Embryonic facial prominence (tissue), 1 donor: ENCODE measurements at regions not wholly inside any gene's neighbourhood (a gene's known extent, or its start where the extent isn't known, plus 50 kb on each side); places are given as distances from the start of the nearest gene placed in this dataset.

ENCODE experiments used
- DNase-seq: peaks from one replicate; pipeline ENCODE4 v3.0.0-alpha.2; 2016; ENCODE audit errors: extremely low spot score

DNA sequence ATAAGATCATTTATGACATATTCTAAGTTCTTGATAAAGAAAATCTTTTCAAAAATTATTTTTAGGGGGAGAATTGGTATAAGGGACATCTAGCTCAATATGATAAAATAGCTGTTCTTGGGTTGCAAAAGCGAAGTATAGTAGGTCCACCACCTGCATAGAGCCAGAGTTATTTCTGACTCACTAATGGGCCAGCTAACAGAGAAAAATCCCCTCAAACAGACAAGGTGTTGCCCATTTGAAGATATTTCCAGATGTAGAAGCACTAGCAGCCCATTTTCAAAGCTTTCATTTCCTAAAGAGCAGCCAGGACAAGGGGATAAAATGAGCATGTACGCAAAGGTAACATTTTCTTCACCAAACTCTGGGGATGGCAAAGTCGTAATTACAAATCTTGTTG is 165.7 kb upstream of the FN1 start:
- DNase-seq: no peak

DNA sequence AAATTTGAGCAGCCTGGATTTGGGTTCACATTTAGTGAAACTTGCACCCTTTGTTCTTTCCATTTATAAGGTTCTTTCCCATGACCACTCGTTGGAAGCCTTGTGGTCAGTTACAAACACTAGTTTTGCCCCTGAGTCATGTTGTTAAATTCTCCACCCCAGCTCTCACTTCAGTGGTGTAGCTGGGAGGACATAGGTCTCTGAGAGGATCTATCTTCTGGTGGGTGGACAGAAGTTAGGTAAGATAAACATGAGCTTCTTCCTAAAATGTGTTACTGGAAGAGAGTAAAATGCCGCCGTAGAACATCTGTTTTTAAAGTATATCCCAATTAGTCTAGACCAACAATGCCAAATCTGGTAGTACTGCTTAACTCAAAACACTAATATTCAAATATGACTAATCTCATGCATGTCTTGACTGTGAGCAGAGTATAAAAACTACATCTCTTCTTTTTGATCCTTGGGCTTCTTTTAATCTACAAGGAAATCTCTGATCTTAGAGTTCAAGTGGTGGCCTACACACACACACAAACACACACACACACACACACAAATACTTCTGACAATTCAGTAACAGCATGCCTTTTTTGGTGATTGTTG is 162.6 kb upstream of the FN1 start:
- DNase-seq: no peak

DNA sequence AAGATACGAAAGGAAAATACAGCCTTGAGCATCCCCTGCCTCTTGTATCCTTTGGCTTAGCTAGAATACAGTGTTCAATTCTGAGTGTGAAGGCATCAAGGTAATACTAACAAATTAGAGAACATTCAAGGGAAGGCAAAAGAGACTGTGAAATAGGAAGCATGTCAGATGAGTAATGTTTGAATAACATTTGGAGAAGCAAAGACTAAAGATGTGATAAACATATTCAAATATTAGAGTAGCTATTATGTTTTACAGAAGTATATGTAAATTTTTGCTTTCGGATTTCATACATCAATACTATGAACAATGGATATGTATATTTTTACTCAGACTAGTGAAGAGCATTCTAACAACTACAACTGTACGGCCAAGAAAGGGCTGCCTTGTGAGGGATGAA is 161.7 kb upstream of the FN1 start:
- no peak for DNase-seq

DNA sequence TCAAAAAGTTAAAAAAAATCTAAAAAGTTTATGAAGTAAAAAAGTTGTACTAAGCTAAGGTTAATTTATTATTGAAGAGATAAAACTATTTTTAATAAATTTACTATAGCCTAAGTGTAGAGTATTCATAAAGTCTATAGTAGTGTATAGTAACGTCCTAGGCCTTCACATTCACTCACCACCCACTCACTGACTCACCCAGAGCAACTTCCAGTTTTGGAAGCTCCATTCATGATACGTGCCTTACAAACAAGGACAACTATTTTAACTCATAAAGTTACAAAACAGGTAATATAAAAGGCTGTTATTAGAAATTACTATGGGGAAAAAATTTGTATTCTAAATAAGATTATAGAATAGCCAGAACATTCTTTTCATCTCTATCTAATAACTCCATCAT is 158.9 kb upstream of the FN1 start:
- DNase-seq: no peak

DNA sequence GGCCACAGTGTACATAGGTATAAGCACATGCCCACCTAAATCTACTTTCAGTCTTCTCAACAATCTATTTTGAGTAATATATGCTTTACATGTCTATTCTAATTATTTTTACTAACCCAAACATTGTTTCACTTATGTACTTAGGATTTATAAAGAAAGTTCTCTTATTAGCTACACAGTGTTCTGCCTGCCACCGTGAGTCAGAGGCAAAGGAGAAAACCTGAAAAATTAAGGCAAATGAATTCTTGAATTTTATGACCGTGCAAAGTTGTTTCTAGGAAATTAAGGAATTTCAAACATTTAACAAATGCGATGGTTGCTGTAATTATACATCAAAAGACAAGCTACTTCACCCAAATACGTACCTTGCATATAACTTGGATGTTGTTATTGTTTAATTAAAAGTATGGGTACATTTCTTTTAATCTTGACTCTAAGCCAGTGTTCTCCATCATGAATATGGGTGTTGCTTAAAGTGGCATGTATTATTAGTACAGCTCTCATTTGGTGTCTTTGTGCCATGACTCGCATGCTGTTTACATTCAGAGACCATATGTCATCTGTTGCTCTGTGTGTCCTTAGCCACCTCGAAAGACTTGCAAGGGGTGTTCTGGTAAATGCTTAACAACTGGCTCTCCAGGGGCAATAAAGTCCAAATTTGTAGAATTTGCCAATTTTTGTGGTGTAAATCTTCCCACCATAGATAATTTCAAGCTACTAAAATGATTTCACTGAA is 154.3 kb upstream of the FN1 start:
- no peak for DNase-seq

DNA sequence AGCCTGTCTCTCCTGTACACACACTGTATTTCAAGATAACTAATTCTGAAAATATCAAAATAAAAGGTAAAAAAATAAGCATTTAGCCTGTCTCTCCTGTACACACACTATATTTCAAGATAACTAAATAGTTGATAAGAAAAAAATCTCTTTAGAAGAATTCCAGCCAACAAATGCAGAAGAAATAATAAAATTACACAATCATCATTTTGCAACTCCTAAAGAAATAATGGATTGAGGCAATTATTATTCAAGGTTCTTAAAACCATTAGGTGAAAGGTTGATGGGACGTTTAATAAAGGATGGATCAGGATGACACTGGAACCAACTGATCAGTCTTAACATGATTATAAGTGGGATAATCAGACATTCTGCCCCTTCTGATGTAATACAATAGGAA is 148.0 kb upstream of the FN1 start:
- DNase-seq: no peak

DNA sequence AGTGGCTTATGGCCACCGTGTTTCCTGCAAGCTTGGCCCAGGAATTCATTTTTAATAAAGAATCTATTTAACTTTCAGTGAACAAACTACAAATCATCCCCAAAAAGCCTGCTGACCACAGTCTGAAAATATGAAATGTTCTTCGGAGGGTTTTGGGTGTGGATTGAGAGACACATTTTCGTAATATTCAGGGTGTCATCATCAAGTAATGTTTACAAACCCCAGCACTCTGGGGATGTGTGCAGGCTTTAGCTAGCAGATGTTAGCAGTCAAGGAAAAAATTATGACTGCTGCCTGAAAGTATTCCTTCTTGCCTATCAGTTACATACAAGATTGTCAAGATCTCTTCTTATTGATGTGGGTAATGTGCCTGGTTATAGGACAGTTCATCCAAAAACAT is 143.9 kb upstream of the FN1 start:
- no peak for DNase-seq

DNA sequence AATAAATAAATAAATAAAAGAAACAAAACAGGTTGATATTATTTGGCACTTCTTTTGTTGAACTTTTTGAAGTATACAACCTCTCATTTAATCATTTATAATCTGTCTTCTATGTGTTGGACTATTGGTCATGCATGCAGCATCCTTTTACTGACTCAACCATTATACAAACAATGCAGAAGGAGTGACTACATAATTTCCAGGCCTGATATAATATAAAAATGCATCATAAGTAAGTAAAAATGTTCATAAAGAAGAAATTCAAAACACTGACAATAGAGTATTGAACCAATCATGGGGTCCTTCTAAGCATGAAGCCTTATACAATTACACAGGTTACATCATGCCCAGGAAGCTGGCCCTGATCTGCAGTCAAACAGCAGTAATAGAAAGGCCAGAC is 141.5 kb upstream of the FN1 start:
- DNase-seq: no peak

DNA sequence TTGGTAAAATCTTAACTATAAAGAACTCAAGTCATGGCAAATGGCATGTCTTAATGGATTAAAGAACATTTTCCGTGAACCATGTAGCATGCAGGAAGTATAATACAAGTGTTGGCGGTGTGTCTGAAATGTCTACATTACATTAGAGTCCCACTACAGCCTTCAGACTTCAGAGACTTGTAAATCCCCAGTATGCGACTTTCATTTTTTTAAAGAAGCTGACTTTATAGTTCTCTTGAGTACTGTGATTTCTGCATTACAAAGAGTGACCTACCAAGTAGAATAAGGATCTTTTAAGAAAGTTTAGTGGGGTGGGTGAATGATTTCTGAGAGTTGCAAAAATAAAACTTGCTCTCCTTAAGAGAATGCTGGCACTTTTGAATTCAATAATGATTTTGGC is 140.7 kb upstream of the FN1 start:
- no peak for DNase-seq

DNA sequence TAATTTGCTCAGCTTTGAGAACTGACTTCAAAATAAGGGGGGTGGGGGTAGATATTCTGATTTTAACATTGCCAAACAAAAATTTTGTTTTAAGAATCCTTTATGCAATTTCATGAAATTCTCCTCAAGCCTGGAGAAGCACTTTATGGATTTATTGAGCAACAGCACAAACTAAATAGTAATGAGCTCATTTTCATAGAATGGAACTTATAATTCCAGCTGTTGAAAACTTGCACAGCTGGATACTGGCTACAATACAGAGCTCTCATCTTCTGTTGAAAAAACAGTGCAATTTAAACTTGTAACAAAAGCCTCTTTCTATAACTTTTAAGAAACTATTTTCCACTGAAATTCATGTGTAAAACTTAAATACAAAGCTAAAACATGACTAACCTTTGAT is 137.6 kb upstream of the FN1 start:
- DNase-seq: no peak

DNA sequence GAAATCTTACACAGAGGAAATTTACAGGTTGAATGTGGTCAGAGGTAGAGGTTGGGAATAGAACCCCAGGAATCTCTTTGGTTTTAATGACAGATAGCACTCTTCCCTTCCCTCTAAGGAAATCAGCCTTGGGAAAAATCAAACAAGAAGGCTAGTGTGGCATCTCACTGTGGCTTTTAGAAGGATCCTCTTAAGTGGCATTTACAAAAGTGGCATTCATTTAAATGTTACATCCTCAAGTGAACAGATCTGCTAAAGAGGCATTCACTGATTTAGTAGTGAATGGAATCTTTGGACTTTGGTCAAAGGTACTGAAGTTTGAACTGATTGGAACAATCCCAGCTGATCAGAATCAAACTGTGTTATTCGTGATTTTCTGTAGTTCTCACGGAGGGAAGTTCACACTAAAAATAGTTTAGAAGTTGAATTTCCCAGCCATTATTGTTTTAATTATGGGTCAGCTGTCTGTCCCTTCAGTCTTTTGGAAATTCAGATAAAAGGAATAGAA is 136.5 kb upstream of the FN1 start:
- DNase-seq: no peak

DNA sequence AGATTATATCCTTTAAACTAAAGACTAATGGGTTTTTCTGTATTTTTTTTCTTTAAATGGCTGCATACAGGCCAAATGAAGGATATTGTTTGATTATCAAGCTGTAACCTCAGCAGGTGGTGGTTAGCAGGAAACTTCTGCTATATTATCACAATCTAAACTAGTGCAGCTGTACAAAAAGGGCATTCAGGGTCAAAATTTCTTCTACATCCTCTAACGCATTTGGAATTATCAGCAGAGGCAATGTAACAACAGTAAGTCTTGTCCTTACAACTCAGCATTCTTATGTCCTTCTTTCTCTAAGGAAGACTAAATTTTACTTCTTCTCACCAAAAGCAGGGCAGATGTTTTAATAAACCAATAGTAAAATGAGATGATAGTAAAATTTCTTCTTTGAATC is 135.8 kb upstream of the FN1 start:
- no peak for DNase-seq

DNA sequence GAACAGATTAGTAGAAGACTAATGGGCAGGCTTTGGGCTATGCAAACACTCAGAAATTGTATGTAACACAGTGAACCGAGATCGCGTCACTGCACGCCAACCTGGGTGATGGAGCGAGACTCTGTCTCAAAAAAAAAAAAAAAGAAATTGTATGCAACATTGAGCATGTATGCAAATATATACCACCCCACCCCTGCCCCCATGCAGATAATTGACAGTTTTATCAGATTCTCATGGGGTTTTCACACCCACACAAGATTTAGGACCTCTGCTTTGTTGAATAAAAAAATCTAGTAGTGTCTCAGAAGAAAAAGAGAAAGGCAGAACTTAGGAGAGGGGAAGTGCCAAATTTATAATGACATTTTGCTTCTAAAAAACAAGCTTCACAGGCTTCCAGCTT is 131.6 kb upstream of the FN1 start:
- DNase-seq: no peak

DNA sequence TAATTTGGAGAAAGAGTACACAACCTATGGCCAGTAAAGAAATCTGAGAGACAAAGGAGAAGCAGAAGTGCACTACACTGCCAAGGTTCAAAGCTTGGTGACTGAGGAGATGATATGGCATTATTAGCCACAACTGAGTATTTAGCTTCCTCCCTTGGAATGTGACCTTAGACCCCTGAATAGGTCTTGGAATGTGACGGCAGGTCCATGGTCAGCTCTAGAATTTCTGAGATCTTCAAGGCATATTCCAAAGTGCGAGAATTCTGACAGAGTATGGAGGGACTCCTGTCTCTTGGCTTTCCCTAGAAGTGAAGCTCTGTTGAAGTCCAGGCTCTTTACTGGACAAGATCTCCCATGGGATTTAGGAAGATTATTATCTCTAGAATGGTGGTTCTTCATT is 130.0 kb upstream of the FN1 start:
- no peak for DNase-seq

DNA sequence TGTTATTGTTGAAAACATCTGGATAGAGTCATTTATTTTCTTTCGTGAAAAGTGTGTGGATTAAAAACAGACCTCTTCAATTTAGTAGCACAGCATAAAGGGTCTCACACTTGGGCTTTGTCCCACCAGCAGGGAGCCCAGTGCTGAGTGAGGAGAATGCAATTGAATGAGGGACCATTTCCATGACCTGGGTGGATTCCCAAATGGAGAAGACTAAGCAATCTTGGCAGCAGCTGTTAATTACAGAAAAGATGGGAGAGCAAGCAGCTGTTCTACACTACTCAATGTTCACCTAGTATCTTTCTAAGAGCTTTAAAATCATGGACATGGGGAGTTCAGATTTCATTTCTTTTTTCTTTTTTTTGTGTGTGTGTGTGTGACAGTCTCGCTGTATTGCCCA is 121.8 kb upstream of the FN1 start:
- no peak for DNase-seq

DNA sequence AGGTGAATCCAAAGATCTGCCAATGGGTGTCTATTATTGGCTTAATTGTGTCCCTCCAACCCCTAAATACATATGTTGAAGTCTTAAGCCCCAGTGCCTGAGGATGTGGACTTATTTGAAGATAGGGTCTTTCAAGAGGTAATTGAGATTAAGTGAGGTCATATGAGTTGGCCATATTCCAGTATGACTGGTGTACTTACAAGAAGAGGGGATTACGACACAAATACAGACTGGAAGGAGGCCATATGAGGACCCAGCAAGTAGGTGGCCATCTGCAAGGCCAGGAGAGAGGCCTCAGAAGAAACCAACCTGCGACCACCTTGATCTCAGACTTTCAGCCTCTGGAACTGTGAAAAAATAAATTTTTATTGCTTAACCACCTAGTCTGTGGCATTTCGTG is 121.1 kb upstream of the FN1 start:
- DNase-seq: no peak

DNA sequence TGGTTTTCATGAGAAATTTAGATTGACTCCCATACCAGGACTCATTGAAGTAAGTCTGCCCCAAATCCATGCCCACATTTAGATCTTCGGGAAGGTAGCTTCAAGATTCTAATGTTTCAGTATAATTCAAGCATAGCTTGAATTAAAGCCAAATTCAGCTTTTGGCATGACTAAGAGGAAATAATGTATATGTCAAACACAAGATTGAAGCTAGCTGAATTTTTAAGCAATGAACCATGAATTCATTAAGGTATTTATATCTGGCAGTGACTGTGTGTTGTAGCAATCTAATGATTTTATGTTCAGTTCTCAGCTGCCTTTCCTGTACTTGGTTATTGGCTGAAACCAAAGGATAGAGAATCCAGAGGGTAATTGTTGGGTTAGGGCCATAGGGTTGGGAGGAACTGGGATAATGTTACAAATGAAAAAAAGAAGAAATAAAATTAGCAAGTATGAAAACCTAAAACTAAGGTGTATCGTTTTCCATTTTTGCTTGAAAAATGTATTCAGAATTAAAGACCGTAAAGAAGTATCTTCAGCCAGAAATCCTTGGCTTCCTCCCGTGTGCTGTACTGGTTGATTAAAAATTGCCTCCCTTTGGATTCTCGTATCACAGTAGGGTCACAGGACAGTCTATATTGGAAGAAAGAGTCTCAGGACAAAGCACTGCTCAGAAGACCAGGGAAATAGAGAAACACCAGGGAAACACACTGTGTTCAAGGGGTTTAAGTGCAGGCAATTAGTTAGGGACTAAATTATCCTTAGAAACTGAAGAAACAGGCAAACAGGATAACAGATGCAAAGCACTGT is 119.0 kb upstream of the FN1 start:
- peak; percentile 50 for DNase-seq

DNA sequence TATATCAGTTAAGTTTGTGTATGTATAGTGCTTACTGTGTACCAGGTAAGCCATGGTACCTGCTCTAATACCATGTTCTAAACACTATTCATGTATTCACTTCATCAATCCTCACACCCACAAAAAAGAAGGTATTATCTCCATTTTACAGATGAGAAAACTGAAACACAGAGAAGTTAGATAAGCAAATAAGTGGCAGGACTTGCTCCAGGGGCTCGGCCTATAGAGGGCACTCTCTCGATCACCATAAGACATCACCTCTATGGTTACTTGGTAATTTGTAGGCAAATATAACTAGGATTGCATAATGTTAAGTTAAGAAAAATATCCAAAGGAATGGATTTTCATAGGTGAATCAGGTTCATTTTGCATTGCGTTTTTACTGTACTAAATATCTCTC is 118.1 kb upstream of the FN1 start:
- DNase-seq: no peak

DNA sequence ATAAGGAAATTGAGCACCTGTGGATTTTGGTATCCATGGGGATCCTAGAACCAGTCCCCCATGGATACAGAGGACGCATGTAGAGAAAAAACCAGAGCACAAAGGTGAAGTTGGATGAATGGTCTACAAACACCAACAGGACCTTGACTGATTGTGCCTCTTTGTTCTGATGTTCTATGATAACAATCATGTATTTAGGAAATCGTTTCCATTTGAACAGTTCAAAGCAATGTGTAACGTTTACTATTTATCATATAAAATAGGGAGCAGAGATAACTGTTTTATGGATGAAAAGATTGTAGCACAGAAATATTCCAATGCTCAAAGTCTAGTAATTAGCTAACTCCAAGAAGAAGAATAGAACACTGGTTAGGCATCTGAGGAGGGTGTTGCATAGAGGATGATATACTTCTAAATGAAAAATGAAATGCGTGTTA is 116.3 kb upstream of the FN1 start:
- no peak for DNase-seq

DNA sequence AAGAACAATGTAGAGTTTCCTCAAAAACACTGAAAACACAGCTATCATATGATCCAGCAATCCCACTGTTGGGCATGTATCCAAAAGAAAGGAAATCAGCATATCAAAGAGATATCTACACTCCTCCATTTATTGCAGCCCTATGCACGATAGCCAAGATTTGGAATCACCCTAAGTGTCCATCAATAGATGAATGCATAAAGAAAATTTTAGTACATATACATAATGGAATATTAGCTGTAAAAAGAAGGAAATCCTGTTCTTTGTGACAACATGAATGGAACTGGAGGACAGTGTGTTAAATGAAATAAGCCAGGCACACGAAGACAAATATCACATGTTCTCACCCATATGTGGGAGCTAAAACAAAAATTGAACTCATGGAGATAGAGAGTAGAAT is 114.5 kb upstream of the FN1 start:
- no peak for DNase-seq

DNA sequence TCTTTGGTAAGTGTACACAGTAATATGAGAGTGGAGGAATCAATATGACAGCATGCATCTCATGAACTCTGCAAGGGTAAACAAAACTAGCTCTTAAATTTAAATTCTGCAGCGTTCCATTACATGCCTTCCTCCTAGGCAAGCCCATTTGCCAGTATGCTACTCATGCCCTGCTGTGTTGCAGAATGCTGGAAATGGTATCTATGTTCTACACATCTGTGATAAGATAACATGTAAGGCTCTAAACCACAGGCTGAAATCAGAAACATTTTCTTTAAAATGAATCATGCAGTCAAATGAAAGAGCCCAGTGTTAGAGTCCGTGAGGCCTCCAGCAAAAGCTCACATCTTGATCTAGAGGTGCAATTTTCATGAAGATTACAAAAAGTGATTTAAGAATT is 112.8 kb upstream of the FN1 start:
- no peak for DNase-seq

DNA sequence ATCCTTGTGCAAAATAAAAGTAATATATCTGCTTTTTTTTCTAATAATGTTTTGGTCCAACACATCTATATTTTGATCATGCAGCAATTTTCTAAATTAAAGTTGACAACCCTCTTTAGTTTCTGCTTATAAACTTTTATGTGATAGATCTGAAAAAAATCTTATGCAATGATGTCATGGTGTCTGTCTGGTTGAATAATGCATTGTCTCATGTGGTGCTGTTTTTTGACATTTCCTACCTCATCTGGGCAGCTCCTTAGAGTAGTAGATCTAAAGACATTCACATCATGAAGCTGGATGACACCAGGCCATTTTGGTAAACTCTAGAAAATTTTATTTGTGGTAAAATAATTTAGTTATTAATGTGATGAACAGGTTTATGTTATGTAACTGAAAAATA is 106.8 kb upstream of the FN1 start:
- no peak for DNase-seq

DNA sequence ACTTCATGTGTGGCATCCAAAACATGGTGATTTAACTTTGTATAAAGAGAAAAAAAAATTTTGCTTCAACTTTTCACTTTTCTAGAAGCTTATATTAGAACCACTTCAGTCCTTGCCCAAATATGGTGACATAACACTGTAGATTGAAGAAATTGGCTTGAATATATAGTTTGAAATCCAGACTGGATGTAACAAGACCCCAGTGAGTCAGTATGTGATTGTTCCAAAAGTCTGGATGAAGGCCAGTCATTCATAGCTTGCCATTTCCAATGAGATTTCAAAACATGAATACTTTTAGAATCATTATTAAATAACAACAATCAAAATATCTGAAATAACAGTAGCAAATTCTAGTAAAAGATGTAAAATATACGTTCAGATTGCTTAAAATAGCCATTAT is 104.8 kb upstream of the FN1 start:
- DNase-seq: peak; percentile 43
